GM23338 (cell line): ENCODE measurements at regions not wholly inside any gene's neighbourhood (a gene's known extent, or its start where the extent isn't known, plus 50 kb on each side); places are given as distances from the start of the nearest gene placed in this dataset.

Source experiments
- EZH2phosphoT487 ChIP-seq: fragments of 200-600 bp; sonication (generic); IDR thresholded peaks from one replicate; pipeline ENCODE4 v1.8.1; 2018; ENCODE audit warnings: antibody characterized with exemption; ENCODE audit not compliant: unreplicated experiment
- TF ChIP-seq, protein P1 (sequence below), 2 experiments: fragments of 200-600 bp in 1 of 2; sonication (generic) in 1 of 2; conservative IDR thresholded peaks; 2 replicates each; pipeline versions ENCODE4 v1.5.1 to v1.6.1; 2016 to 2017; ENCODE audit warnings: antibody characterized with exemption in 2 of 2, low read depth in 2 of 2, mild to moderate bottlenecking in 2 of 2, moderate library complexity in 1 of 2

DNA sequence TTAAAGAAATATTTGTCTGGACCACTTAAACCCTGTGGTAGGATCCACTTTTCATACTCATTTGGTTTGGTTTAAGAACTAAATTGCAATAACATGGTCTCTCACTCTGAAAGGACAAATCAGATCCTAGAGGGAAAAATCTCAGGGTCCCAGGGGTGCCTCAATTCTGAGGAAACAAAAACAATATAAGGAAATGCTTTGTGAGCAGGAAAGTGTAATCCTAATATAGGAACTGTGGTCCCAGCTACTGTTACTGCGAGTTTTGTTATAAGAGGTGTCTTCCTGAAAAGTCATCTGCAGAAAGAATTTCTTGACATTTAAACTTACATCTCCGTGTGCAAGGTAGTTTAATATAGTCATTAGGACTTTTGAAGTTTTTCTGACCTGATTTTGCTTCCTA, 420.1 kb upstream of the LCORL start:
- TF ChIP-seq EZH2phosphoT487 = no peak
- TF ChIP-seq, protein P1, sequence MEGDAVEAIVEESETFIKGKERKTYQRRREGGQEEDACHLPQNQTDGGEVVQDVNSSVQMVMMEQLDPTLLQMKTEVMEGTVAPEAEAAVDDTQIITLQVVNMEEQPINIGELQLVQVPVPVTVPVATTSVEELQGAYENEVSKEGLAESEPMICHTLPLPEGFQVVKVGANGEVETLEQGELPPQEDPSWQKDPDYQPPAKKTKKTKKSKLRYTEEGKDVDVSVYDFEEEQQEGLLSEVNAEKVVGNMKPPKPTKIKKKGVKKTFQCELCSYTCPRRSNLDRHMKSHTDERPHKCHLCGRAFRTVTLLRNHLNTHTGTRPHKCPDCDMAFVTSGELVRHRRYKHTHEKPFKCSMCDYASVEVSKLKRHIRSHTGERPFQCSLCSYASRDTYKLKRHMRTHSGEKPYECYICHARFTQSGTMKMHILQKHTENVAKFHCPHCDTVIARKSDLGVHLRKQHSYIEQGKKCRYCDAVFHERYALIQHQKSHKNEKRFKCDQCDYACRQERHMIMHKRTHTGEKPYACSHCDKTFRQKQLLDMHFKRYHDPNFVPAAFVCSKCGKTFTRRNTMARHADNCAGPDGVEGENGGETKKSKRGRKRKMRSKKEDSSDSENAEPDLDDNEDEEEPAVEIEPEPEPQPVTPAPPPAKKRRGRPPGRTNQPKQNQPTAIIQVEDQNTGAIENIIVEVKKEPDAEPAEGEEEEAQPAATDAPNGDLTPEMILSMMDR (conservative IDR thresholded peaks at IDR 0.05; ENCODE audit: low read depth in 2 of 2) = no peak
